Loucy (cell line): ENCODE measurements at regions not wholly inside any gene's neighbourhood (a gene's known extent, or its start where the extent isn't known, plus 50 kb on each side); places are given as distances from the start of the nearest gene placed in this dataset.

Source experiments
- H2AFZ ChIP-seq: fragments of 200-600 bp; sonication (generic); 2 replicates; pipeline ENCODE4 v1.6.0; 2016; ENCODE audit warnings: antibody characterized with exemption, mild to moderate bottlenecking, low read length, moderate library complexity
- H3F3A ChIP-seq: fragments of 200-600 bp; 2 replicates; pipeline ENCODE4 v1.6.0; 2016; ENCODE audit warnings: antibody characterized with exemption, low read depth, mild to moderate bottlenecking
- H3K27me3 ChIP-seq: fragments of 200-600 bp; sonication (generic); 2 replicates; pipeline ENCODE4 v1.6.1; 2014; ENCODE audit warnings: low read length, mild to moderate bottlenecking; ENCODE audit not compliant: insufficient read depth, poor library complexity, severe bottlenecking
- H3K36me3 ChIP-seq: fragments of 200-600 bp; sonication (generic); 2 replicates; pipeline ENCODE4 v1.6.1; 2016; ENCODE audit warnings: low read length; ENCODE audit not compliant: insufficient read depth
- H3K4me1 ChIP-seq: fragments of 200-600 bp; sonication (generic); 2 replicates; pipeline ENCODE4 v1.5.1; 2014; ENCODE audit warnings: low read length, mild to moderate bottlenecking; ENCODE audit not compliant: insufficient read depth, poor library complexity, severe bottlenecking
- H3K4me2 ChIP-seq: fragments of 200-600 bp; sonication (generic); 2 replicates; pipeline ENCODE4 v1.6.0; 2014; ENCODE audit warnings: antibody characterized with exemption, low read length, low read depth, mild to moderate bottlenecking; ENCODE audit not compliant: poor library complexity, severe bottlenecking
- H3K4me3 ChIP-seq: fragments of 200-600 bp; sonication (generic); 2 replicates; pipeline ENCODE4 v1.5.1; 2014; ENCODE audit warnings: low read length, mild to moderate bottlenecking, mixed read lengths; ENCODE audit not compliant: poor library complexity, severe bottlenecking
- H3K79me2 ChIP-seq: fragments of 200-600 bp; sonication (generic); 2 replicates; pipeline ENCODE4 v1.6.1; 2014; ENCODE audit warnings: low read length; ENCODE audit not compliant: insufficient read depth
- H3K9ac ChIP-seq: fragments of 200-600 bp; sonication (generic); 2 replicates; pipeline ENCODE4 v1.6.0; 2014; ENCODE audit warnings: mild to moderate bottlenecking, low read depth, low read length, moderate library complexity; ENCODE audit not compliant: poor library complexity, severe bottlenecking
- H3K9me2 ChIP-seq: fragments of 200-600 bp; sonication (generic); replicated peaks from 2 replicates; pipeline ENCODE4 v1.6.1; 2016; ENCODE audit warnings: low read depth, low read length, mixed read lengths
- H3K9me3 ChIP-seq: fragments of 200-600 bp; sonication (generic); 2 replicates; pipeline ENCODE4 v1.6.1; 2014; ENCODE audit warnings: mild to moderate bottlenecking, antibody characterized with exemption, low read length, low read depth; ENCODE audit not compliant: insufficient read depth
- H4K20me1 ChIP-seq: fragments of 200-600 bp; sonication (generic); 2 replicates; pipeline ENCODE4 v1.6.0; 2014; ENCODE audit warnings: antibody characterized with exemption, low read length, mild to moderate bottlenecking; ENCODE audit not compliant: insufficient read depth, poor library complexity, severe bottlenecking
- EZH2phosphoT487 ChIP-seq: fragments of 200-600 bp; IDR thresholded peaks from 2 replicates; pipeline ENCODE4 v1.6.1; 2018; ENCODE audit warnings: antibody characterized with exemption, mild to moderate bottlenecking, moderate library complexity, borderline replicate concordance
- TF ChIP-seq, protein P1 (sequence below): fragments of 200-600 bp; sonication (generic); conservative IDR thresholded peaks from 2 replicates; pipeline ENCODE4 v1.5.1; 2014; ENCODE audit warnings: mild to moderate bottlenecking, antibody characterized with exemption, low read length

DNA sequence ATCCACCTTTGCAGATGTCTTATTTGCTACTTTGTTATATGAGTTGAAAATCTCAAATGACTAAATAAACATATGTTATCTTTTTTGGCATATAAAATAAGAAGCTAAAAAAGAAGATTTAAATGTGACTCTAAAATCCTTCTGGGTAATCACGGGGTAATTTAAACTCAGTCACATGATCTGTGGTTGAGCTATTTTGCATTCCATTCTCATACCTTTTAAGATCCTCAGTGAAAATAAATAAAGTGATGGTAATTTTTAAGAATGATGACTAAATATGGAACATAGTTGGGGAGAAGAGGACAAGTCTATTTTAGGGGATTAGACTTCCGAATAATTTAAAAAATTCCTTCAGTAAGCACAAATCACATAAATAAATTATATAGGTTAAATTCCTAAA is 1076.8 kb downstream of the TUSC7 start:
- no peaks in the 10 kb centered on the region for H3K9me3 ChIP-seq
- TF ChIP-seq, protein P1, sequence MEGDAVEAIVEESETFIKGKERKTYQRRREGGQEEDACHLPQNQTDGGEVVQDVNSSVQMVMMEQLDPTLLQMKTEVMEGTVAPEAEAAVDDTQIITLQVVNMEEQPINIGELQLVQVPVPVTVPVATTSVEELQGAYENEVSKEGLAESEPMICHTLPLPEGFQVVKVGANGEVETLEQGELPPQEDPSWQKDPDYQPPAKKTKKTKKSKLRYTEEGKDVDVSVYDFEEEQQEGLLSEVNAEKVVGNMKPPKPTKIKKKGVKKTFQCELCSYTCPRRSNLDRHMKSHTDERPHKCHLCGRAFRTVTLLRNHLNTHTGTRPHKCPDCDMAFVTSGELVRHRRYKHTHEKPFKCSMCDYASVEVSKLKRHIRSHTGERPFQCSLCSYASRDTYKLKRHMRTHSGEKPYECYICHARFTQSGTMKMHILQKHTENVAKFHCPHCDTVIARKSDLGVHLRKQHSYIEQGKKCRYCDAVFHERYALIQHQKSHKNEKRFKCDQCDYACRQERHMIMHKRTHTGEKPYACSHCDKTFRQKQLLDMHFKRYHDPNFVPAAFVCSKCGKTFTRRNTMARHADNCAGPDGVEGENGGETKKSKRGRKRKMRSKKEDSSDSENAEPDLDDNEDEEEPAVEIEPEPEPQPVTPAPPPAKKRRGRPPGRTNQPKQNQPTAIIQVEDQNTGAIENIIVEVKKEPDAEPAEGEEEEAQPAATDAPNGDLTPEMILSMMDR = no peak
- TF ChIP-seq EZH2phosphoT487 = no peak

DNA sequence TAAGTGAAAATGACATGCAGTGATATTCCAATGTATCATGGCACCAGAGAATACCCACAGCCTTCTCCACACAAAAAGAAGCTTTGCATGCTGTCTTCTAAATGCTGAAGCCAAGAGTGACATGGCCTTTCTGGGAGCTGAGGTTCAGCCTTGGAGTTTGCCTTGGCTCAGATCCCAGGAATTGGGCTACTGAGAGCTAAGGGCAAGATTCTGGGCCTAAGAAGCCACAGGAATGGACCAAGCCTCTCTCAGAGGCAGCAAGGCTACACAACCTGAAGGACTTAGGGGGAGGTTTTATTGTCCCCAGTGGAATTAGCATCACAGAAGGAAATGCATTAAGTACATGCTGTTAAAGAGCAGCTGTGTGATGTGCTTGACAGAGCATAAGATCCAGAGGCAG is 1078.5 kb downstream of the TUSC7 start:
- H3K9me2 ChIP-seq = no peaks in the 10 kb centered on the region
- H3K27me3 ChIP-seq = no peaks in the 10 kb centered on the region
- H3K9me3 ChIP-seq = no peaks in the 10 kb centered on the region
- TF ChIP-seq, protein P1 = no peak
- no peak for TF ChIP-seq EZH2phosphoT487
- no peaks in the 10 kb centered on the region for H3K36me3 ChIP-seq
- H3K4me1 ChIP-seq = no peaks in the 10 kb centered on the region
- H2AFZ ChIP-seq = no peak overlapping the region
- no peaks in the 10 kb centered on the region for H3K79me2 ChIP-seq
- H4K20me1 ChIP-seq = no peaks in the 10 kb centered on the region
- H3K4me3 ChIP-seq = no peak overlapping the region
- no peaks in the 10 kb centered on the region for H3F3A ChIP-seq
- H3K9ac ChIP-seq = no peak overlapping the region
- no peak overlapping the region for H3K4me2 ChIP-seq

More for the DNA sequence above, 1076.8 kb downstream of the TUSC7 start:
- Histone ChIP-seq H3K27me3 (no peaks in the 10 kb centered on the region), H3K4me3 (no peak overlapping the region), H3K79me2 (no peaks in the 10 kb centered on the region), H3K9ac (no peak overlapping the region), H3F3A (no peaks in the 10 kb centered on the region), H3K4me1 (no peaks in the 10 kb centered on the region), H2AFZ (no peak overlapping the region), H4K20me1 (no peaks in the 10 kb centered on the region), H3K4me2 (no peak overlapping the region), H3K9me2 (no peaks in the 10 kb centered on the region), H3K36me3 (no peaks in the 10 kb centered on the region)

DNA sequence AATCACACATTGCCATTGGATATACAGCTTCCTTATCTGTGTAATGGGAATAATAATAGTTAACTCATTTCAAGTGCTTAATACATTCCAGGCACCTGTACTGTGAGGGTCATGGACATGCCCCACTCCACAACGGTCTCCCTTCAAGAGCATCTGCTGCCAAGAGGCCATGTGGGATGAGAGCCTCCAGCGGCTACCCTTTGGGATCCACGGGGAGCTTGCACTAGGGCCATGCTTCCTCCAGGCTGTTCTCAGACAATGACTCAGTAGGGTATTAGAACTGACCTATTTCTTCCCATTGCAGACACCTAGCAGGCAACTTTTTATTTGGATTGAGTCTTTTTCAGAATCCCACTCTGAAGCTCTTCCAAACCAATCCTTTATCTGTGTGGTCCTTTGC is 1078.9 kb downstream of the TUSC7 start:
- Histone ChIP-seq H4K20me1 (no peaks in the 10 kb centered on the region), H3K36me3 (no peaks in the 10 kb centered on the region), H3K79me2 (no peaks in the 10 kb centered on the region), H3K9ac (no peak overlapping the region), H3K27me3 (no peaks in the 10 kb centered on the region), H2AFZ (no peak overlapping the region), H3F3A (no peaks in the 10 kb centered on the region), H3K9me3 (no peaks in the 10 kb centered on the region), H3K9me2 (no peaks in the 10 kb centered on the region), H3K4me3 (no peak overlapping the region), H3K4me1 (no peaks in the 10 kb centered on the region), H3K4me2 (no peak overlapping the region)
- TF ChIP-seq, protein P1 = no peak
- TF ChIP-seq EZH2phosphoT487 = no peak
